ENCODE measurements at regions not wholly inside any gene's neighbourhood (a gene's known extent, or its start where the extent isn't known, plus 50 kb on each side); places are given as distances from the start of the nearest gene placed in this dataset.

- no peak for DNase-seq
These were observed 624.5 kb upstream of the USP24 start for GRCh38 chr1:55839626-55840025.

- no peak for DNase-seq
These were observed 624.1 kb upstream of the USP24 start for GRCh38 chr1:55839221-55839620.

GRCh38 chr1:55836086-55836485 lies 620.9 kb upstream of the USP24 start:
- no peak for DNase-seq

- no peak for DNase-seq
These were observed 618.4 kb upstream of the USP24 start for GRCh38 chr1:55833529-55834091.

GRCh38 chr1:55831759-55832158 lies 616.6 kb upstream of the USP24 start:
- DNase-seq = no peak

- DNase-seq = no peak
These were observed 612.9 kb upstream of the USP24 start for GRCh38 chr1:55828044-55828443.

- DNase-seq = no peak
These were observed 612.2 kb upstream of the USP24 start for GRCh38 chr1:55827350-55827749.

GRCh38 chr1:55826381-55827080 lies 611.4 kb upstream of the USP24 start:
- DNase-seq = no peak

GRCh38 chr1:55825461-55825860 lies 610.3 kb upstream of the USP24 start:
- no peak for DNase-seq

- DNase-seq = no peak
These were observed 609.1 kb upstream of the USP24 start for GRCh38 chr1:55824251-55824640.

GRCh38 chr1:55823541-55824250 lies 608.5 kb upstream of the USP24 start:
- no peak for DNase-seq

- no peak for DNase-seq
These were observed 607.7 kb upstream of the USP24 start for GRCh38 chr1:55822891-55823290.

GRCh38 chr1:55821234-55821633 lies 606.1 kb upstream of the USP24 start:
- DNase-seq = no peak

- no peak for DNase-seq
These were observed 605.3 kb upstream of the USP24 start for GRCh38 chr1:55820501-55820900.

- DNase-seq = no peak
These were observed 603.8 kb upstream of the USP24 start for GRCh38 chr1:55819011-55819410.

- DNase-seq = no peak
These were observed 601.6 kb upstream of the USP24 start for GRCh38 chr1:55816456-55817426.

- DNase-seq = no peak
These were observed 600.7 kb upstream of the USP24 start for GRCh38 chr1:55815745-55816455.

- DNase-seq = no peak
These were observed 599.8 kb upstream of the USP24 start for GRCh38 chr1:55814967-55815366.

GRCh38 chr1:55813618-55814017 lies 598.5 kb upstream of the USP24 start:
- DNase-seq = no peak

- DNase-seq = no peak
These were observed 597.1 kb upstream of the USP24 start for GRCh38 chr1:55812281-55812680.

- DNase-seq = no peak
These were observed 593.1 kb upstream of the USP24 start for GRCh38 chr1:55808263-55808662.

GRCh38 chr1:55803429-55803828 lies 588.3 kb upstream of the USP24 start:
- DNase-seq = no peak
